NCI-H2029 treated with DMSO at 0.1 percent for 48 hours (cell line): ENCODE measurements at regions not wholly inside any gene's neighbourhood (a gene's known extent, or its start where the extent isn't known, plus 50 kb on each side); places are given as distances from the start of the nearest gene placed in this dataset.

Experiments
- DNase-seq: peaks from one replicate; lab custom pipeline; 2025; lab: John Stamatoyannopoulos, UW

GRCh38 chr4:89422441-89422990 is 114.9 kb upstream of the GPRIN3 start:
- DNase-seq: no peak

GRCh38 chr4:89420507-89420906 is 112.9 kb upstream of the GPRIN3 start:
- no peak for DNase-seq

GRCh38 chr4:89419111-89419695 is 111.6 kb upstream of the GPRIN3 start:
- no peak for DNase-seq

- DNase-seq: no peak
Measured at GRCh38 chr4:89416960-89417359, 109.4 kb upstream of the GPRIN3 start.

GRCh38 chr4:89413518-89413917 is 105.9 kb upstream of the GPRIN3 start:
- no peak for DNase-seq

- no peak for DNase-seq
Measured at GRCh38 chr4:89411539-89412309, 104.1 kb upstream of the GPRIN3 start.

- DNase-seq: no peak
Measured at GRCh38 chr4:89410687-89411086, 103.1 kb upstream of the GPRIN3 start.

- no peak for DNase-seq
Measured at GRCh38 chr4:89404530-89404929, 96.9 kb upstream of the GPRIN3 start.

- no peak for DNase-seq
Measured at GRCh38 chr4:89403826-89404225, 96.2 kb upstream of the GPRIN3 start.

GRCh38 chr4:89400287-89401035 is 92.9 kb upstream of the GPRIN3 start:
- DNase-seq: no peak

GRCh38 chr4:89398644-89399043 is 91.0 kb upstream of the GPRIN3 start:
- no peak for DNase-seq

- DNase-seq: no peak
Measured at GRCh38 chr4:89398146-89398545, 90.5 kb upstream of the GPRIN3 start.

- no peak for DNase-seq
Measured at GRCh38 chr4:89397441-89397840, 89.8 kb upstream of the GPRIN3 start.

GRCh38 chr4:89382439-89382838 is 74.8 kb upstream of the GPRIN3 start:
- DNase-seq: no peak

GRCh38 chr4:89380980-89381379 is 73.4 kb upstream of the GPRIN3 start:
- no peak for DNase-seq

GRCh38 chr4:89379511-89380044 is 72.0 kb upstream of the GPRIN3 start:
- peak; percentile 85 for DNase-seq

GRCh38 chr4:89373394-89373793 is 65.8 kb upstream of the GPRIN3 start:
- DNase-seq: no peak

GRCh38 chr4:89371614-89372013 is 64.0 kb upstream of the GPRIN3 start:
- DNase-seq: no peak

- DNase-seq: no peak
Measured at GRCh38 chr4:89369581-89369980, 62.0 kb upstream of the GPRIN3 start.

GRCh38 chr4:89368861-89369260 is 61.3 kb upstream of the GPRIN3 start:
- no peak for DNase-seq

- no peak for DNase-seq
Measured at GRCh38 chr4:89365776-89366175, 58.2 kb upstream of the GPRIN3 start.

- no peak for DNase-seq
Measured at GRCh38 chr4:89365375-89365774, 57.8 kb upstream of the GPRIN3 start.

GRCh38 chr4:89364541-89364940 is 56.9 kb upstream of the GPRIN3 start:
- DNase-seq: no peak
